ENCODE measurements at regions not wholly inside any gene's neighbourhood (a gene's known extent, or its start where the extent isn't known, plus 50 kb on each side); places are given as distances from the start of the nearest gene placed in this dataset.

GRCh38 chr13:22744688-22745452 lies 435.9 kb upstream of the SGCG start:
- H3K9me2 ChIP-seq = no peaks in the 10 kb centered on the region
- ChIA-PET POLR2A (no interaction called here), CTCF (interaction anchor here (0.7 kb wide), 1 partner anchor 10 kb away, joined by 3 read pairs; no protein-coding TSS in a partner anchor)
- TF ChIP-seq JUND (IDR thresholded peaks at IDR 0.05) (no peak), EP300 (IDR thresholded peaks at IDR 0.05; ENCODE audit: borderline replicate concordance in 1 of 2, low read depth in 1 of 2, low read length in 1 of 2) (no peak), NFIC (IDR thresholded peaks at IDR 0.05; ENCODE audit: borderline replicate concordance) (no peak), RXRA (IDR thresholded peaks at IDR 0.05; ENCODE audit: borderline replicate concordance, low read depth) (no peak), GABPA (IDR thresholded peaks at IDR 0.05; ENCODE audit: low read depth) (no peak), RAD21 (IDR thresholded peaks at IDR 0.05; ENCODE audit: low read length) (no peak), PBX3 (IDR thresholded peaks at IDR 0.05) (no peak)
- no peaks in the 10 kb centered on the region for H4K20me1 ChIP-seq (ENCODE audit: insufficient read depth)
- no peak overlapping the region for H3K9ac ChIP-seq
- H3K4me2 ChIP-seq = peak overlapping the region; percentile 24; the same call in 1 of the 2 replicates
- H3K27ac ChIP-seq (ENCODE audit: low read depth in 2 of 2, low read length in 1 of 2) = no peak overlapping the region
- 17% methylated on average over 15 of the region's 24 CpGs for WGBS (ENCODE audit: low lambda C conversion rate)
- no peaks in the 10 kb centered on the region for H3K4me1 ChIP-seq (ENCODE audit: control insufficient read depth in 1 of 2, insufficient read depth in 2 of 2, low read depth in 1 of 2, low read length in 1 of 2)
- H3K27me3 ChIP-seq (ENCODE audit: insufficient read depth) = no peaks in the 10 kb centered on the region
- no peaks in the 10 kb centered on the region for H3K79me2 ChIP-seq (ENCODE audit: insufficient read depth)
- no peaks in the 10 kb centered on the region for H3F3A ChIP-seq (replicated peaks; ENCODE audit: insufficient read depth)
- peak overlapping the region; percentile 29; the same call in 1 of the 2 replicates for H2AFZ ChIP-seq (ENCODE audit: low read depth)
- no peak for DNase-seq
- no peaks in the 10 kb centered on the region for H3K36me3 ChIP-seq (replicated peaks in 1 of 2; ENCODE audit: control insufficient read depth in 1 of 2, insufficient read depth in 2 of 2, low read length in 1 of 2)
- H3K9me3 ChIP-seq = no peaks in the 10 kb centered on the region
- no peak overlapping the region; a peak in 1 of 4 replicates for H3K4me3 ChIP-seq (ENCODE audit: low read depth in 2 of 2, low read length in 1 of 2)

GRCh38 chr13:22748866-22749577 lies 431.8 kb upstream of the SGCG start:
- CTCF ChIA-PET = interaction anchor here (0.9 to 1.5 kb wide), 3 partner anchors 8 to 1111 kb away, joined by 3 to 4 read pairs (median 4); no protein-coding TSS in a partner anchor
- no peak overlapping the region for H3K4me3 ChIP-seq (ENCODE audit: low read depth in 2 of 2, low read length in 1 of 2)
- no peaks in the 10 kb centered on the region for H3K4me1 ChIP-seq (ENCODE audit: control insufficient read depth in 1 of 2, insufficient read depth in 2 of 2, low read depth in 1 of 2, low read length in 1 of 2)
- H3K27me3 ChIP-seq (ENCODE audit: insufficient read depth) = no peaks in the 10 kb centered on the region
- H3K4me2 ChIP-seq = no peak overlapping the region
- no peaks in the 10 kb centered on the region for H3K79me2 ChIP-seq (ENCODE audit: insufficient read depth)
- no peak for TF ChIP-seq FOXJ3 (CRISPR knock-in tag; IDR thresholded peaks at IDR 0.05)
- no peak for TF ChIP-seq TCF12 (IDR thresholded peaks at IDR 0.05)
- no peak for TF ChIP-seq REST (IDR thresholded peaks at IDR 0.05; ENCODE audit: low read depth, low read length)
- no peak for TF ChIP-seq NFIC (IDR thresholded peaks at IDR 0.05; ENCODE audit: borderline replicate concordance)
- TF ChIP-seq PBX3 (IDR thresholded peaks at IDR 0.05) = no peak
- TF ChIP-seq RXRA (IDR thresholded peaks at IDR 0.05; ENCODE audit: borderline replicate concordance, low read depth) = no peak
- no peak for TF ChIP-seq EP300 (IDR thresholded peaks at IDR 0.05; ENCODE audit: borderline replicate concordance in 1 of 2, low read depth in 1 of 2, low read length in 1 of 2)
- no peak for TF ChIP-seq RFX5 (IDR thresholded peaks at IDR 0.05; ENCODE audit: low read length)
- no peak for TF ChIP-seq FOSL2 (IDR thresholded peaks at IDR 0.05; ENCODE audit: borderline replicate concordance, low read depth)
- TF ChIP-seq CTCF (IDR thresholded peaks at IDR 0.05) = no peak
- TF ChIP-seq RAD21 (IDR thresholded peaks at IDR 0.05; ENCODE audit: low read length) = no peak
- no peak for TF ChIP-seq TEAD4 (IDR thresholded peaks at IDR 0.05; ENCODE audit: borderline replicate concordance, insufficient read depth)
- no peak for TF ChIP-seq CHD2 (IDR thresholded peaks at IDR 0.05; ENCODE audit: low read length, partially characterized antibody)
- TF ChIP-seq USF1 (IDR thresholded peaks at IDR 0.05; ENCODE audit: borderline replicate concordance, low read depth) = no peak
- H4K20me1 ChIP-seq (ENCODE audit: insufficient read depth) = no peaks in the 10 kb centered on the region
- H3K9me2 ChIP-seq = no peaks in the 10 kb centered on the region
- WGBS (ENCODE audit: low lambda C conversion rate) = 8% methylated on average over 5 of the region's 5 CpGs
- H3K36me3 ChIP-seq (replicated peaks in 1 of 2; ENCODE audit: control insufficient read depth in 1 of 2, insufficient read depth in 2 of 2, low read length in 1 of 2) = no peaks in the 10 kb centered on the region
- no peaks in the 10 kb centered on the region for H3K9me3 ChIP-seq
- H3F3A ChIP-seq (replicated peaks; ENCODE audit: insufficient read depth) = no peaks in the 10 kb centered on the region
- no peak overlapping the region for H2AFZ ChIP-seq (ENCODE audit: low read depth)
- no peak for DNase-seq
- no peak overlapping the region for H3K9ac ChIP-seq
- POLR2A ChIA-PET = no interaction called here
- no peak overlapping the region for H3K27ac ChIP-seq (ENCODE audit: low read depth in 2 of 2, low read length in 1 of 2)

Measured in SK-N-SH (cell line).